Breast epithelium (tissue), 3 donors: ENCODE measurements at regions not wholly inside any gene's neighbourhood (a gene's known extent, or its start where the extent isn't known, plus 50 kb on each side); places are given as distances from the start of the nearest gene placed in this dataset.

Source experiments
- POLR2A ChIP-seq: fragments of 450-650 bp; IDR thresholded peaks from one replicate; pipeline ENCODE4 v1.6.1; 2016; ENCODE audit warnings: antibody characterized with exemption, mild to moderate bottlenecking, moderate library complexity
- TF ChIP-seq, protein P1 (sequence below), 3 donors: fragments of 450-650 bp; IDR thresholded peaks; one replicate each; pipeline ENCODE4 v1.5.1; 2016 to 2017; ENCODE audit warnings: antibody characterized with exemption in 3 of 3, mild to moderate bottlenecking in 3 of 3, moderate library complexity in 3 of 3

DNA sequence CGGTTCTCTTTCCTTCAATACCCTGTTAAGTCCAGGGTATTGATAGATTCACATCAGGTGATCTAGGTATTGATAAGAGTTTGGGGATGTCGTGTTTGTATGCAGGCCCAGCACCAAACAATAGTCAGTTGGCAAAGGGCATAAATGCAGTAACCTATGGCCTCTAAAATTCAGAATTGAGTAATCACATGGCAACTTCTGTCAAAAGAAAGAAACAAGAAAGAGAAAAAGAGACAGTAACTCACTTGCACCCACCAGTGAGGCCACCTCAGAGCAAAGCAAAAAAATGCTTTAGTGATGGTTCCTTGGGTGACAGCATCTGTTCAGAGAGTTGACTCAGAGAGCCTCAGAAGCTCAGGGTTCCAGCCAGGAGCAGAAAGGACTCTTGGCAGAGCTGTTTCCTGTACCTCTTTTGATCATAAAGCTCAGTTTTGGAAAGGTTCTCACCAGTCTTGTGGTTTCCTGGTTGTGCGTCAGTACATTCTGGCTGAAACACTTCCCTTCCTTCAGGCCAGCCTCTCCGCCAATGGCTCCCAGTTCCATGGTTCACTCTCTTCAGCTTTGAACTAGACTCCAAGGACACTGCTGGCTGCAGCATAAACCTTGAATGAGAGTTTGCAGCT, 70.1 kb upstream of the GORAB start:
- TF ChIP-seq POLR2A = no peak
- TF ChIP-seq, protein P1, sequence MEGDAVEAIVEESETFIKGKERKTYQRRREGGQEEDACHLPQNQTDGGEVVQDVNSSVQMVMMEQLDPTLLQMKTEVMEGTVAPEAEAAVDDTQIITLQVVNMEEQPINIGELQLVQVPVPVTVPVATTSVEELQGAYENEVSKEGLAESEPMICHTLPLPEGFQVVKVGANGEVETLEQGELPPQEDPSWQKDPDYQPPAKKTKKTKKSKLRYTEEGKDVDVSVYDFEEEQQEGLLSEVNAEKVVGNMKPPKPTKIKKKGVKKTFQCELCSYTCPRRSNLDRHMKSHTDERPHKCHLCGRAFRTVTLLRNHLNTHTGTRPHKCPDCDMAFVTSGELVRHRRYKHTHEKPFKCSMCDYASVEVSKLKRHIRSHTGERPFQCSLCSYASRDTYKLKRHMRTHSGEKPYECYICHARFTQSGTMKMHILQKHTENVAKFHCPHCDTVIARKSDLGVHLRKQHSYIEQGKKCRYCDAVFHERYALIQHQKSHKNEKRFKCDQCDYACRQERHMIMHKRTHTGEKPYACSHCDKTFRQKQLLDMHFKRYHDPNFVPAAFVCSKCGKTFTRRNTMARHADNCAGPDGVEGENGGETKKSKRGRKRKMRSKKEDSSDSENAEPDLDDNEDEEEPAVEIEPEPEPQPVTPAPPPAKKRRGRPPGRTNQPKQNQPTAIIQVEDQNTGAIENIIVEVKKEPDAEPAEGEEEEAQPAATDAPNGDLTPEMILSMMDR (IDR thresholded peaks at IDR 0.05) = no peak
